ENCODE measurements at regions not wholly inside any gene's neighbourhood (a gene's known extent, or its start where the extent isn't known, plus 50 kb on each side); places are given as distances from the start of the nearest gene placed in this dataset.

- no peak for DNase-seq (ENCODE audit: low read depth)
These were observed 769.5 kb upstream of the DPPA4 start for GRCh38 chr3:110106805-110107204.

GRCh38 chr3:110123946-110124345 lies 786.6 kb upstream of the DPPA4 start:
- DNase-seq (ENCODE audit: low read depth), result no peak

- DNase-seq (ENCODE audit: low read depth), result no peak
These were observed 788.7 kb upstream of the DPPA4 start for GRCh38 chr3:110126065-110126464.

GRCh38 chr3:110133971-110134370 lies 796.6 kb upstream of the DPPA4 start:
- DNase-seq (ENCODE audit: low read depth), result no peak

GRCh38 chr3:110139048-110139447 lies 801.7 kb upstream of the DPPA4 start:
- DNase-seq (ENCODE audit: low read depth), result no peak

- no peak for DNase-seq (ENCODE audit: low read depth)
These were observed 802.5 kb upstream of the DPPA4 start for GRCh38 chr3:110139821-110140220.

GRCh38 chr3:110149763-110150162 lies 812.4 kb upstream of the DPPA4 start:
- DNase-seq (ENCODE audit: low read depth), result no peak

- DNase-seq (ENCODE audit: low read depth), result no peak
These were observed 819.9 kb upstream of the DPPA4 start for GRCh38 chr3:110157221-110157620.

- DNase-seq (ENCODE audit: low read depth), result no peak
These were observed 827.5 kb upstream of the DPPA4 start for GRCh38 chr3:110164632-110165369.

- DNase-seq (ENCODE audit: low read depth), result no peak
These were observed 828.0 kb upstream of the DPPA4 start for GRCh38 chr3:110165370-110165743.

- no peak for DNase-seq (ENCODE audit: low read depth)
These were observed 828.4 kb upstream of the DPPA4 start for GRCh38 chr3:110165753-110166152.

- no peak for DNase-seq (ENCODE audit: low read depth)
These were observed 829.4 kb upstream of the DPPA4 start for GRCh38 chr3:110166791-110167190.

- no peak for DNase-seq (ENCODE audit: low read depth)
These were observed 837.6 kb upstream of the DPPA4 start for GRCh38 chr3:110174908-110175307.

- DNase-seq (ENCODE audit: low read depth), result no peak
These were observed 841.6 kb upstream of the DPPA4 start for GRCh38 chr3:110178965-110179364.

GRCh38 chr3:110180733-110181132 lies 843.4 kb upstream of the DPPA4 start:
- DNase-seq (ENCODE audit: low read depth), result no peak

- no peak for DNase-seq (ENCODE audit: low read depth)
These were observed 843.9 kb upstream of the DPPA4 start for GRCh38 chr3:110181226-110181625.

GRCh38 chr3:110184536-110184935 lies 847.2 kb upstream of the DPPA4 start:
- no peak for DNase-seq (ENCODE audit: low read depth)

- no peak for DNase-seq (ENCODE audit: low read depth)
These were observed 855.7 kb upstream of the DPPA4 start for GRCh38 chr3:110193074-110193473.

- no peak for DNase-seq (ENCODE audit: low read depth)
These were observed 861.6 kb upstream of the DPPA4 start for GRCh38 chr3:110198717-110199587.

- no peak for DNase-seq (ENCODE audit: low read depth)
These were observed 862.2 kb upstream of the DPPA4 start for GRCh38 chr3:110199588-110199943.

GRCh38 chr3:110210086-110210660 lies 861.4 kb upstream of the NECTIN3 start:
- no peak for DNase-seq (ENCODE audit: low read depth)

GRCh38 chr3:110226645-110227044 lies 845.0 kb upstream of the NECTIN3 start:
- no peak for DNase-seq (ENCODE audit: low read depth)

GRCh38 chr3:110227991-110228390 lies 843.6 kb upstream of the NECTIN3 start:
- no peak for DNase-seq (ENCODE audit: low read depth)

Data from stimulated activated CD8-positive, alpha-beta memory T cell treated with anti-CD3 and anti-CD28 coated beads, Interleukin-4, amount 100 ng/mL, for 24 hours (primary cell).